ENCODE measurements at regions not wholly inside any gene's neighbourhood (a gene's known extent, or its start where the extent isn't known, plus 50 kb on each side); places are given as distances from the start of the nearest gene placed in this dataset.

DNA sequence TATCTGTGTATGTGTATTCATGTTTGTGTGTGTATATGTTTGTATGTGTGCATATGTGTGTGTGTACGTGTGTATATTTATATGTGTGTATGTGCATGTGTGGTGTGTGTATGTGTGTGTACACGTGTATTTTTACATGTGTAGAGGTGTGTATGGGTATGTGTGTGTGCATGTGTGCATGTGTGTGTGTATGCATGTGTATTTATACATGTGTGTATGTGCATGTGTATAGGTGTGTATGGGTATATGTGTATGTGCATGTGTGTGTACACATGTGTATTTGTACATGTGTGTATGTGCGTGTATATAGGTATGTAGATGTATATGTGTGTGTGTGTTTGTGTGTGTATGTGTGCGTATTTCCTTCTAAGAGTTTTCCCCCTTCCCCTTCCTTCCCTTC lies 207.7 kb upstream of the ATP6AP2 start:
- TF ChIP-seq, protein P1, sequence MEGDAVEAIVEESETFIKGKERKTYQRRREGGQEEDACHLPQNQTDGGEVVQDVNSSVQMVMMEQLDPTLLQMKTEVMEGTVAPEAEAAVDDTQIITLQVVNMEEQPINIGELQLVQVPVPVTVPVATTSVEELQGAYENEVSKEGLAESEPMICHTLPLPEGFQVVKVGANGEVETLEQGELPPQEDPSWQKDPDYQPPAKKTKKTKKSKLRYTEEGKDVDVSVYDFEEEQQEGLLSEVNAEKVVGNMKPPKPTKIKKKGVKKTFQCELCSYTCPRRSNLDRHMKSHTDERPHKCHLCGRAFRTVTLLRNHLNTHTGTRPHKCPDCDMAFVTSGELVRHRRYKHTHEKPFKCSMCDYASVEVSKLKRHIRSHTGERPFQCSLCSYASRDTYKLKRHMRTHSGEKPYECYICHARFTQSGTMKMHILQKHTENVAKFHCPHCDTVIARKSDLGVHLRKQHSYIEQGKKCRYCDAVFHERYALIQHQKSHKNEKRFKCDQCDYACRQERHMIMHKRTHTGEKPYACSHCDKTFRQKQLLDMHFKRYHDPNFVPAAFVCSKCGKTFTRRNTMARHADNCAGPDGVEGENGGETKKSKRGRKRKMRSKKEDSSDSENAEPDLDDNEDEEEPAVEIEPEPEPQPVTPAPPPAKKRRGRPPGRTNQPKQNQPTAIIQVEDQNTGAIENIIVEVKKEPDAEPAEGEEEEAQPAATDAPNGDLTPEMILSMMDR (IDR thresholded peaks at IDR 0.05; ENCODE audit: insufficient read depth, low read length, poor library complexity, severe bottlenecking), result no peak
- no peak for TF ChIP-seq EZH2phosphoT487 (conservative IDR thresholded peaks at IDR 0.05; ENCODE audit: low read length)

Data from SU-DHL-6 (cell line).